ENCODE measurements at regions not wholly inside any gene's neighbourhood (a gene's known extent, or its start where the extent isn't known, plus 50 kb on each side); places are given as distances from the start of the nearest gene placed in this dataset.

GRCh38 chr20:10855778-10856177 is 182.0 kb upstream of the JAG1 start:
- no peak overlapping the region for H3K4me3 ChIP-seq (ENCODE audit: insufficient read depth, low read depth, low read length)
- no peaks in the 10 kb centered on the region for H4K20me1 ChIP-seq (ENCODE audit: insufficient read depth, low read length)
- Mint-ChIP-seq H3K4me1 (ENCODE audit: low read depth, unreplicated experiment) (peaks cover 36% of the 10 kb centered on the region), H3K36me3 (ENCODE audit: low read depth, unreplicated experiment) (no peaks in the 10 kb centered on the region), H3K4me3 (ENCODE audit: unreplicated experiment) (no peak overlapping the region), H3K27ac (ENCODE audit: unreplicated experiment) (peak overlapping the region; percentile 72), H3K27me3 (ENCODE audit: low read depth, unreplicated experiment) (no peaks in the 10 kb centered on the region), H3K9me3 (ENCODE audit: unreplicated experiment) (no peaks in the 10 kb centered on the region)
- H3K36me3 ChIP-seq (ENCODE audit: insufficient read depth, low read length): no peaks in the 10 kb centered on the region
- H3K9ac ChIP-seq (ENCODE audit: low read length): no peak overlapping the region
- H3K27me3 ChIP-seq (ENCODE audit: insufficient read depth, low read length): no peaks in the 10 kb centered on the region
- H3K27ac ChIP-seq (ENCODE audit: low read depth, low read length): no peak overlapping the region
- H2AFZ ChIP-seq (ENCODE audit: low read depth, low read length): no peak overlapping the region
- FAIRE-seq (no peak), DNase-seq (ENCODE audit: low read depth) (no peak)
- H3K4me2 ChIP-seq (ENCODE audit: low read length): no peak overlapping the region
- TF ChIP-seq CTCF (IDR thresholded peaks at IDR 0.05; ENCODE audit: insufficient read depth, low read depth, low read length) (no peak), EZH2 (IDR thresholded peaks at IDR 0.05; ENCODE audit: insufficient read depth, low read length) (no peak)
- H3K4me1 ChIP-seq (ENCODE audit: insufficient read depth, low read length): peaks cover 6% of the 10 kb centered on the region
- H3K9me3 ChIP-seq (ENCODE audit: insufficient read depth, low read depth, low read length): no peaks in the 10 kb centered on the region
- no peaks in the 10 kb centered on the region for H3K79me2 ChIP-seq (ENCODE audit: insufficient read depth, low read length)

GRCh38 chr20:10856237-10857015 is 182.6 kb upstream of the JAG1 start:
- peaks cover 8% of the 10 kb centered on the region for H3K4me1 ChIP-seq (ENCODE audit: insufficient read depth, low read length)
- H3K4me1 Mint-ChIP-seq (ENCODE audit: low read depth, unreplicated experiment): peaks cover 37% of the 10 kb centered on the region
- FAIRE-seq (no peak), DNase-seq (ENCODE audit: low read depth) (no peak)
- no peaks in the 10 kb centered on the region for H3K79me2 ChIP-seq (ENCODE audit: insufficient read depth, low read length)
- H3K27ac Mint-ChIP-seq (ENCODE audit: unreplicated experiment): peak overlapping the region; percentile 72
- H3K36me3 Mint-ChIP-seq (ENCODE audit: low read depth, unreplicated experiment): no peaks in the 10 kb centered on the region
- no peaks in the 10 kb centered on the region for H3K27me3 Mint-ChIP-seq (ENCODE audit: low read depth, unreplicated experiment)
- no peak overlapping the region for H3K4me3 Mint-ChIP-seq (ENCODE audit: unreplicated experiment)
- H3K27ac ChIP-seq (ENCODE audit: low read depth, low read length): no peak overlapping the region
- H3K4me3 ChIP-seq (ENCODE audit: insufficient read depth, low read depth, low read length): no peak overlapping the region
- H3K9ac ChIP-seq (ENCODE audit: low read length): no peak overlapping the region
- H3K36me3 ChIP-seq (ENCODE audit: insufficient read depth, low read length): no peaks in the 10 kb centered on the region
- no peak overlapping the region for H2AFZ ChIP-seq (ENCODE audit: low read depth, low read length)
- H3K9me3 Mint-ChIP-seq (ENCODE audit: unreplicated experiment): no peaks in the 10 kb centered on the region
- no peak overlapping the region for H3K4me2 ChIP-seq (ENCODE audit: low read length)
- no peaks in the 10 kb centered on the region for H4K20me1 ChIP-seq (ENCODE audit: insufficient read depth, low read length)
- TF ChIP-seq EZH2 (IDR thresholded peaks at IDR 0.05; ENCODE audit: insufficient read depth, low read length): no peak
- TF ChIP-seq CTCF (IDR thresholded peaks at IDR 0.05; ENCODE audit: insufficient read depth, low read depth, low read length): no peak
- H3K27me3 ChIP-seq (ENCODE audit: insufficient read depth, low read length): no peaks in the 10 kb centered on the region
- no peaks in the 10 kb centered on the region for H3K9me3 ChIP-seq (ENCODE audit: insufficient read depth, low read depth, low read length)
